ENCODE measurements at regions not wholly inside any gene's neighbourhood (a gene's known extent, or its start where the extent isn't known, plus 50 kb on each side); places are given as distances from the start of the nearest gene placed in this dataset.

GRCh38 chr1:60280256-60280655 is 206.7 kb upstream of the C1orf87 start:
- H3K9me3 ChIP-seq (ENCODE audit: control insufficient read depth, insufficient read depth, low read depth, low read length): no peaks in the 10 kb centered on the region
- peaks cover 7% of the 10 kb centered on the region for H3K4me1 ChIP-seq (ENCODE audit: control insufficient read depth, extremely low read depth, insufficient read depth, low read length)
- no peak overlapping the region for H2AFZ ChIP-seq (ENCODE audit: low read length)
- no peaks in the 10 kb centered on the region for H3K79me2 ChIP-seq (ENCODE audit: control insufficient read depth, insufficient read depth, low read length)
- H3K27me3 ChIP-seq (ENCODE audit: control insufficient read depth, insufficient read depth, low read length): no peaks in the 10 kb centered on the region
- H3K4me2 ChIP-seq (ENCODE audit: extremely low read depth, insufficient read depth, low read length): no peak overlapping the region
- H4K20me1 ChIP-seq (ENCODE audit: control insufficient read depth, extremely low read depth, insufficient read depth, low read length): no peaks in the 10 kb centered on the region
- no peak overlapping the region for H3K27ac ChIP-seq (ENCODE audit: insufficient read depth, low read length)
- no peak overlapping the region for H3K9ac ChIP-seq (ENCODE audit: insufficient read depth, low read length)
- peak; percentile 34 to 53 for DNase-seq (ENCODE audit: low read depth in 2 of 2)
- H3K4me3 ChIP-seq (replicated peaks in 1 of 4; ENCODE audit: control extremely low read depth in 1 of 4, insufficient read depth in 1 of 4, low read depth in 3 of 4, low read length in 4 of 4): no peak overlapping the region
- H3K36me3 ChIP-seq (ENCODE audit: control insufficient read depth, insufficient read depth, low read length): no peaks in the 10 kb centered on the region
- TF ChIP-seq EZH2 (IDR thresholded peaks at IDR 0.05; ENCODE audit: low read length, missing control alignments): no peak
- no peak for TF ChIP-seq CTCF (conservative IDR thresholded peaks at IDR 0.05 in 1 of 2, IDR thresholded peaks at IDR 0.05 in 1 of 2; ENCODE audit: low read depth in 1 of 2, low read length in 2 of 2)

- Histone ChIP-seq H3K36me3 (ENCODE audit: control insufficient read depth, insufficient read depth, low read length) (no peaks in the 10 kb centered on the region), H3K4me3 (replicated peaks in 1 of 4; ENCODE audit: control extremely low read depth in 1 of 4, insufficient read depth in 1 of 4, low read depth in 3 of 4, low read length in 4 of 4) (no peak overlapping the region), H3K4me1 (ENCODE audit: control insufficient read depth, extremely low read depth, insufficient read depth, low read length) (peaks cover 7% of the 10 kb centered on the region), H3K9ac (ENCODE audit: insufficient read depth, low read length) (no peak overlapping the region), H3K79me2 (ENCODE audit: control insufficient read depth, insufficient read depth, low read length) (no peaks in the 10 kb centered on the region), H3K27me3 (ENCODE audit: control insufficient read depth, insufficient read depth, low read length) (no peaks in the 10 kb centered on the region), H3K27ac (ENCODE audit: insufficient read depth, low read length) (no peak overlapping the region), H4K20me1 (ENCODE audit: control insufficient read depth, extremely low read depth, insufficient read depth, low read length) (no peaks in the 10 kb centered on the region), H3K4me2 (ENCODE audit: extremely low read depth, insufficient read depth, low read length) (no peak overlapping the region), H3K9me3 (ENCODE audit: control insufficient read depth, insufficient read depth, low read depth, low read length) (no peaks in the 10 kb centered on the region), H2AFZ (ENCODE audit: low read length) (no peak overlapping the region)
- DNase-seq (ENCODE audit: low read depth in 2 of 2): peak; percentile 51 to 70
- TF ChIP-seq CTCF (conservative IDR thresholded peaks at IDR 0.05 in 1 of 2, IDR thresholded peaks at IDR 0.05 in 1 of 2; ENCODE audit: low read depth in 1 of 2, low read length in 2 of 2) (no peak), EZH2 (IDR thresholded peaks at IDR 0.05; ENCODE audit: low read length, missing control alignments) (no peak)
Measured at GRCh38 chr1:60279798-60280197, 206.2 kb upstream of the C1orf87 start.

GRCh38 chr1:60277269-60277668 is 203.7 kb upstream of the C1orf87 start:
- H2AFZ ChIP-seq (ENCODE audit: low read length): no peak overlapping the region
- no peak for TF ChIP-seq CTCF (conservative IDR thresholded peaks at IDR 0.05 in 1 of 2, IDR thresholded peaks at IDR 0.05 in 1 of 2; ENCODE audit: low read depth in 1 of 2, low read length in 2 of 2)
- TF ChIP-seq EZH2 (IDR thresholded peaks at IDR 0.05; ENCODE audit: low read length, missing control alignments): no peak
- peaks cover 7% of the 10 kb centered on the region for H3K4me1 ChIP-seq (ENCODE audit: control insufficient read depth, extremely low read depth, insufficient read depth, low read length)
- no peaks in the 10 kb centered on the region for H3K9me3 ChIP-seq (ENCODE audit: control insufficient read depth, insufficient read depth, low read depth, low read length)
- no peak overlapping the region for H3K9ac ChIP-seq (ENCODE audit: insufficient read depth, low read length)
- H3K4me3 ChIP-seq (replicated peaks in 1 of 4; ENCODE audit: control extremely low read depth in 1 of 4, insufficient read depth in 1 of 4, low read depth in 3 of 4, low read length in 4 of 4): no peak overlapping the region
- no peak for DNase-seq (ENCODE audit: low read depth in 2 of 2)
- no peak overlapping the region for H3K27ac ChIP-seq (ENCODE audit: insufficient read depth, low read length)
- H3K36me3 ChIP-seq (ENCODE audit: control insufficient read depth, insufficient read depth, low read length): no peaks in the 10 kb centered on the region
- no peaks in the 10 kb centered on the region for H3K79me2 ChIP-seq (ENCODE audit: control insufficient read depth, insufficient read depth, low read length)
- H3K27me3 ChIP-seq (ENCODE audit: control insufficient read depth, insufficient read depth, low read length): no peaks in the 10 kb centered on the region
- H3K4me2 ChIP-seq (ENCODE audit: extremely low read depth, insufficient read depth, low read length): no peak overlapping the region
- H4K20me1 ChIP-seq (ENCODE audit: control insufficient read depth, extremely low read depth, insufficient read depth, low read length): no peaks in the 10 kb centered on the region

Data from fibroblast of lung (primary cell).